ENCODE measurements at regions not wholly inside any gene's neighbourhood (a gene's known extent, or its start where the extent isn't known, plus 50 kb on each side); places are given as distances from the start of the nearest gene placed in this dataset.

DNA sequence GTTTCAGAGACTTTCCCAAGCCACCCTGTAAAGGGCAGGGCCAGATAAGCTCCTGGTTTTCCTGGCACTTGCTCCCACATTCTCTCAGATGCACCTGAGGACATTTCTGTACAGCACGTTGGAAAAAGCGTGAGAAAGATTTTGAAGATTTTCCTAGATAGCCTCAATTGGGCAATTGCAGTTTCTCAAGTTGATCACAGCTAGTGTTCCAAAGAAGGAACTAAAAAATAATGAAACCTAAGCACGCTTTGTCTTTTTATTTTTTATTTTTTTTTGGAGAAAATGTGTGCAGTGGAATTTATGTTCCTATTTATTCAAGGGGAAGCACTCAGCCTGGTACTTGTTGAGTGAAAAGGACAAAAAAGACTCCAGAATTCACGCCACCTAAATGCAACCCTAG, 429.1 kb downstream of the RNF144A start:
- H3K27ac Mint-ChIP-seq: no peak overlapping the region
- intact Hi-C loops (cut with micrococcal nuclease): no loop called here
- POLR2A ChIA-PET: no interaction called here

DNA sequence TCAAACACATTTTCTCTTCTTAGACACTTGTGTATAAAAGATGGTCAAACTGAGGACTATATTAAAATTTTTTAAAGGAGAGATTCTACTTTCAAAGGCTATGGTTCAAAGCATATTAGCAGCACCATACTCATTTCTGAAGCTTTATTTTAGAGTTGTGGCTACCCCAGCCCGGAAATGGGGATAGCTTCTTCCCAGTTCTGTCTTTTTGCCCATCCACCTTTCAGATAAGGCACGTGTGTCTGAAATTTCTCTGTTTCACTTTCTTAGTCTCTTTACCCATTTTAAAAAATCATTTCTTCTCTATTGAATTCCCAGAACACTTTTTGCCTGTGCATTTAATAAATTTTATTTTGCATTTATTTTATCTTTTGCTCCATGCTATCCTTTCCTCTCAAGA, 431.5 kb downstream of the RNF144A start:
- DNase-seq (no peak), ATAC-seq (no peak)
- CTCF ChIA-PET: no interaction called here
- intact Hi-C loops (cut with micrococcal nuclease): no loop called here
- Mint-ChIP-seq H3K27me3 (no peaks in the 10 kb centered on the region), H3K36me3 (ENCODE audit: low read depth) (no peaks in the 10 kb centered on the region), H3K27ac (no peak overlapping the region), H3K9me3 (no peaks in the 10 kb centered on the region), H3K4me1 (ENCODE audit: low read depth) (no peaks in the 10 kb centered on the region), H3K4me3 (no peak overlapping the region)
- TF ChIP-seq, protein P1, sequence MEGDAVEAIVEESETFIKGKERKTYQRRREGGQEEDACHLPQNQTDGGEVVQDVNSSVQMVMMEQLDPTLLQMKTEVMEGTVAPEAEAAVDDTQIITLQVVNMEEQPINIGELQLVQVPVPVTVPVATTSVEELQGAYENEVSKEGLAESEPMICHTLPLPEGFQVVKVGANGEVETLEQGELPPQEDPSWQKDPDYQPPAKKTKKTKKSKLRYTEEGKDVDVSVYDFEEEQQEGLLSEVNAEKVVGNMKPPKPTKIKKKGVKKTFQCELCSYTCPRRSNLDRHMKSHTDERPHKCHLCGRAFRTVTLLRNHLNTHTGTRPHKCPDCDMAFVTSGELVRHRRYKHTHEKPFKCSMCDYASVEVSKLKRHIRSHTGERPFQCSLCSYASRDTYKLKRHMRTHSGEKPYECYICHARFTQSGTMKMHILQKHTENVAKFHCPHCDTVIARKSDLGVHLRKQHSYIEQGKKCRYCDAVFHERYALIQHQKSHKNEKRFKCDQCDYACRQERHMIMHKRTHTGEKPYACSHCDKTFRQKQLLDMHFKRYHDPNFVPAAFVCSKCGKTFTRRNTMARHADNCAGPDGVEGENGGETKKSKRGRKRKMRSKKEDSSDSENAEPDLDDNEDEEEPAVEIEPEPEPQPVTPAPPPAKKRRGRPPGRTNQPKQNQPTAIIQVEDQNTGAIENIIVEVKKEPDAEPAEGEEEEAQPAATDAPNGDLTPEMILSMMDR (IDR thresholded peaks at IDR 0.05): no peak
- POLR2A ChIA-PET: no interaction called here

More for the DNA sequence above, 429.1 kb downstream of the RNF144A start:
- ATAC-seq (no peak), DNase-seq (no peak)
- Mint-ChIP-seq H3K4me1 (ENCODE audit: low read depth) (no peaks in the 10 kb centered on the region), H3K4me3 (no peak overlapping the region), H3K27me3 (no peaks in the 10 kb centered on the region), H3K9me3 (no peaks in the 10 kb centered on the region), H3K36me3 (ENCODE audit: low read depth) (no peaks in the 10 kb centered on the region)
- TF ChIP-seq, protein P1 (IDR thresholded peaks at IDR 0.05): no peak
- CTCF ChIA-PET: interaction anchor here (1.7 kb wide), 1 partner anchor 143 kb away, joined by 3 read pairs; no protein-coding TSS in a partner anchor

DNA sequence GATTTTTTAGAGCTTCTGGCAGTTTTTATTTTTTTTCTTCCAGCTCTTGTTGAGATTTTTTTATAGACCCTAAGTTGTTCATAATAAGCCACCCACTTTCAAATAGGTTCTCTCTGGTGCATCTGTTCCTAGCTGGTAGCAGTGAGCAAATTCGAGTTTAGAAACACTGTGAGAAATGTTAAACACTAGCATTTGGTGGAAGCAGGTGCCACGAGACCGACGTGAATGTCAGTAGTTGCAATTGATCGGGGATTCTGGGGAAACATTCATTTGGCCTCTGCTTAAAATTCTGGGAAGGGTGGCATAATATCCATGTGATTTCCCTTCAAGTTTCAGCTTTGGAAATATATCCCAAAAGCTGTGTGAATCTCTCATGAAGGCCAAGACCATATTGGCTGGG, 435.0 kb downstream of the RNF144A start:
- ATAC-seq (no peak), DNase-seq (no peak)
- intact Hi-C loops (cut with micrococcal nuclease): no loop called here
- no peaks in the 10 kb centered on the region for H3K9me3 Mint-ChIP-seq
- no peaks in the 10 kb centered on the region for H3K4me1 Mint-ChIP-seq (ENCODE audit: low read depth)
- no peaks in the 10 kb centered on the region for H3K36me3 Mint-ChIP-seq (ENCODE audit: low read depth)
- ChIA-PET CTCF (interaction anchor here (0.7 kb wide), 1 partner anchor 29 kb away, joined by 3 read pairs; no protein-coding TSS in a partner anchor), POLR2A (interaction anchor here (0.6 kb wide), 1 partner anchor 167 kb away, joined by 3 read pairs; no protein-coding TSS in a partner anchor)
- no peak overlapping the region for H3K4me3 Mint-ChIP-seq
- TF ChIP-seq, protein P1 (IDR thresholded peaks at IDR 0.05): no peak
- no peaks in the 10 kb centered on the region for H3K27me3 Mint-ChIP-seq
- no peak overlapping the region for H3K27ac Mint-ChIP-seq

DNA sequence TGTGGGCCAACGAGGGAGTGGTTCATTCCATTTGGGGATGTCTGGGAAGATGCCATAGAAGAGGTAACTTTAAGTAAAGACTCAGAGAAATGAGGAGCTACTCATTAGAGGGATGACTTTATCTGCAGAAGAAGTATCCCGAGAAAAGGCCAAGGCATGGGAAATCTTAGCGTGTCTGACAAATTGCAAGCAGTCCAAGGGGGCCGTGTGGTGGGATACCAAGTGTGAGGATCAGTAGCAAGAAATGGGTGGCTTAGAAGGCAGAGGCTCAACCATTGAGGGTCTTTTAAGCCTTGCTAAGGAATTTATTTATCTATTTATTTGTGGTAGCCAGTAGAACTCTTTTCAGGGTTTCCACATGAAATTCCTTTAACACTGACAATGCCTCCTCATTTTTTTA, 436.4 kb downstream of the RNF144A start:
- ATAC-seq (no peak), DNase-seq (no peak)
- ChIA-PET CTCF (no interaction called here), POLR2A (no interaction called here)
- no peak overlapping the region for H3K4me3 Mint-ChIP-seq
- no peaks in the 10 kb centered on the region for H3K36me3 Mint-ChIP-seq (ENCODE audit: low read depth)
- no peaks in the 10 kb centered on the region for H3K4me1 Mint-ChIP-seq (ENCODE audit: low read depth)
- H3K27ac Mint-ChIP-seq: no peak overlapping the region
- H3K9me3 Mint-ChIP-seq: no peaks in the 10 kb centered on the region
- H3K27me3 Mint-ChIP-seq: no peaks in the 10 kb centered on the region
- intact Hi-C loops (cut with micrococcal nuclease): no loop called here
- TF ChIP-seq, protein P1 (IDR thresholded peaks at IDR 0.05): no peak

DNA sequence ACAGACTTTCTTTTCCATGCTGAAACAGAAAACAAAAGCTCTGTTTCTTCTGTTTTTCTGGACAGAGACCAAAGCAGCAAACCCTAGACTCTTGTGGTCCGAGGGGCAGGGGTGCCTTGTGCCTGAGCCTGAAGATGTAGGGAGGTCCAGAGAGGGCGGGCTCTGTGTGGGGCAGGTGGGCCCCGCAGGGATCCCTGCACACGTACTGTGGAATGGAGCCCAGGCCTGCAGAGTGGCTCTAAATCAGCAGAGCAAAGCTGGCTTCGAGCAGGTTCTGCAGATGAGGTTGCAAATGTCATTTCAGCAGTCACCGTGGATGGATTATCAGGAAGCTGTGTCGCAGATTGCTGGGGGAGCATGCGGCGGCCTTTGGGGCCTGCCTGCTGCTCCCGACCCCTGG, 438.6 kb downstream of the RNF144A start:
- Mint-ChIP-seq H3K36me3 (ENCODE audit: low read depth) (no peaks in the 10 kb centered on the region), H3K4me3 (no peak overlapping the region), H3K4me1 (ENCODE audit: low read depth) (no peaks in the 10 kb centered on the region), H3K9me3 (no peaks in the 10 kb centered on the region), H3K27ac (no peak overlapping the region), H3K27me3 (no peaks in the 10 kb centered on the region)
- ATAC-seq (no peak), DNase-seq (no peak)
- TF ChIP-seq, protein P1 (IDR thresholded peaks at IDR 0.05): no peak
- POLR2A ChIA-PET: no interaction called here
- intact Hi-C loops (cut with micrococcal nuclease): no loop called here
- CTCF ChIA-PET: no interaction called here
